ENCODE measurements at regions not wholly inside any gene's neighbourhood (a gene's known extent, or its start where the extent isn't known, plus 50 kb on each side); places are given as distances from the start of the nearest gene placed in this dataset.

DNA sequence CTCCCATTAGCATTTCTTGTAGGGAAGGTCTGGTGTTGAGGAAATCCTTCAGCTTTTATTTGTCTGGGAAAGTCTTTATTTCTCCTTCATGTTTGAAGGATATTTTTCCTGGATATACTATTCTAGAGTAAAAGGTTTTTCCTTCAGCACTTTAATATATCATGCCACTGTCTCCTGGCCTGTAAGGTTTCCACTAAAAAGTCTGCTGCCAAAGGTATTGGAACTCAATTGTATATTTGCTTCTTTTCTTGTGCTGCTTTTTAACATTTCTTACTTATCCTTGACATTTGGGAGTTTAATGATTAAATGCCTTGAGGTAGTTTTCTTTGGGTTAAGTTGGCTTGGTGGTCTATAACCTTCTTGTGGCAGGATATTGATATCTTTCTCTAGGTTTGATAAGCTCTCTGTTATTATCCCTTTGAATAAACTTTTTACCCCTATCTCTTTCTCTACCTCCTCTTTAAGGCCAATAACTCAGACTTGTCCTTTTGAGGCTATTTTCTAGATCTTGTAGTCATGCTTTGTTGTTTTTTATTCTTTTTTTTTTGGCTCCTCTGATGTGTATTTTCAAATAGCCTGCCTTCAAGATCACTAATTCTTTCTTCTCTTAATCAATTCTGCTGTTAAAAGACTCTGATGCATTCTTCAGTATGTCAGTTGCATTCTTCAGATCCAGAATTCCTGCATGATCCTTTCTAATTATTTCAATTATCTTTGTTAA, 225.0 kb upstream of the ZNF217 start:
- TF ChIP-seq, protein P1, sequence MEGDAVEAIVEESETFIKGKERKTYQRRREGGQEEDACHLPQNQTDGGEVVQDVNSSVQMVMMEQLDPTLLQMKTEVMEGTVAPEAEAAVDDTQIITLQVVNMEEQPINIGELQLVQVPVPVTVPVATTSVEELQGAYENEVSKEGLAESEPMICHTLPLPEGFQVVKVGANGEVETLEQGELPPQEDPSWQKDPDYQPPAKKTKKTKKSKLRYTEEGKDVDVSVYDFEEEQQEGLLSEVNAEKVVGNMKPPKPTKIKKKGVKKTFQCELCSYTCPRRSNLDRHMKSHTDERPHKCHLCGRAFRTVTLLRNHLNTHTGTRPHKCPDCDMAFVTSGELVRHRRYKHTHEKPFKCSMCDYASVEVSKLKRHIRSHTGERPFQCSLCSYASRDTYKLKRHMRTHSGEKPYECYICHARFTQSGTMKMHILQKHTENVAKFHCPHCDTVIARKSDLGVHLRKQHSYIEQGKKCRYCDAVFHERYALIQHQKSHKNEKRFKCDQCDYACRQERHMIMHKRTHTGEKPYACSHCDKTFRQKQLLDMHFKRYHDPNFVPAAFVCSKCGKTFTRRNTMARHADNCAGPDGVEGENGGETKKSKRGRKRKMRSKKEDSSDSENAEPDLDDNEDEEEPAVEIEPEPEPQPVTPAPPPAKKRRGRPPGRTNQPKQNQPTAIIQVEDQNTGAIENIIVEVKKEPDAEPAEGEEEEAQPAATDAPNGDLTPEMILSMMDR (IDR thresholded peaks at IDR 0.05; ENCODE audit: low read depth, low read length, missing input control): no peak
- TF ChIP-seq, protein P2, sequence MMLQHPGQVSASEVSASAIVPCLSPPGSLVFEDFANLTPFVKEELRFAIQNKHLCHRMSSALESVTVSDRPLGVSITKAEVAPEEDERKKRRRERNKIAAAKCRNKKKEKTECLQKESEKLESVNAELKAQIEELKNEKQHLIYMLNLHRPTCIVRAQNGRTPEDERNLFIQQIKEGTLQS (IDR thresholded peaks at IDR 0.05): no peak
- no peak for TF ChIP-seq RAD21 (IDR thresholded peaks at IDR 0.05)
- TF ChIP-seq EGR1 (IDR thresholded peaks at IDR 0.05; ENCODE audit: low read depth in 2 of 2): no peak
- TF ChIP-seq, protein P3, sequence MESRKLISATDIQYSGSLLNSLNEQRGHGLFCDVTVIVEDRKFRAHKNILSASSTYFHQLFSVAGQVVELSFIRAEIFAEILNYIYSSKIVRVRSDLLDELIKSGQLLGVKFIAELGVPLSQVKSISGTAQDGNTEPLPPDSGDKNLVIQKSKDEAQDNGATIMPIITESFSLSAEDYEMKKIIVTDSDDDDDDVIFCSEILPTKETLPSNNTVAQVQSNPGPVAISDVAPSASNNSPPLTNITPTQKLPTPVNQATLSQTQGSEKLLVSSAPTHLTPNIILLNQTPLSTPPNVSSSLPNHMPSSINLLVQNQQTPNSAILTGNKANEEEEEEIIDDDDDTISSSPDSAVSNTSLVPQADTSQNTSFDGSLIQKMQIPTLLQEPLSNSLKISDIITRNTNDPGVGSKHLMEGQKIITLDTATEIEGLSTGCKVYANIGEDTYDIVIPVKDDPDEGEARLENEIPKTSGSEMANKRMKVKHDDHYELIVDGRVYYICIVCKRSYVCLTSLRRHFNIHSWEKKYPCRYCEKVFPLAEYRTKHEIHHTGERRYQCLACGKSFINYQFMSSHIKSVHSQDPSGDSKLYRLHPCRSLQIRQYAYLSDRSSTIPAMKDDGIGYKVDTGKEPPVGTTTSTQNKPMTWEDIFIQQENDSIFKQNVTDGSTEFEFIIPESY (IDR thresholded peaks at IDR 0.05): no peak
- no peak for TF ChIP-seq RXRA (IDR thresholded peaks at IDR 0.05)
- no peak for TF ChIP-seq FOXA2 (IDR thresholded peaks at IDR 0.05)
- no peak for TF ChIP-seq TAF1 (conservative IDR thresholded peaks at IDR 0.05)
- no peak for TF ChIP-seq GABPA (IDR thresholded peaks at IDR 0.05 in 1 of 2, conservative IDR thresholded peaks at IDR 0.05 in 1 of 2)
- TF ChIP-seq YY1 (IDR thresholded peaks at IDR 0.05): no peak
- TF ChIP-seq, protein P4, sequence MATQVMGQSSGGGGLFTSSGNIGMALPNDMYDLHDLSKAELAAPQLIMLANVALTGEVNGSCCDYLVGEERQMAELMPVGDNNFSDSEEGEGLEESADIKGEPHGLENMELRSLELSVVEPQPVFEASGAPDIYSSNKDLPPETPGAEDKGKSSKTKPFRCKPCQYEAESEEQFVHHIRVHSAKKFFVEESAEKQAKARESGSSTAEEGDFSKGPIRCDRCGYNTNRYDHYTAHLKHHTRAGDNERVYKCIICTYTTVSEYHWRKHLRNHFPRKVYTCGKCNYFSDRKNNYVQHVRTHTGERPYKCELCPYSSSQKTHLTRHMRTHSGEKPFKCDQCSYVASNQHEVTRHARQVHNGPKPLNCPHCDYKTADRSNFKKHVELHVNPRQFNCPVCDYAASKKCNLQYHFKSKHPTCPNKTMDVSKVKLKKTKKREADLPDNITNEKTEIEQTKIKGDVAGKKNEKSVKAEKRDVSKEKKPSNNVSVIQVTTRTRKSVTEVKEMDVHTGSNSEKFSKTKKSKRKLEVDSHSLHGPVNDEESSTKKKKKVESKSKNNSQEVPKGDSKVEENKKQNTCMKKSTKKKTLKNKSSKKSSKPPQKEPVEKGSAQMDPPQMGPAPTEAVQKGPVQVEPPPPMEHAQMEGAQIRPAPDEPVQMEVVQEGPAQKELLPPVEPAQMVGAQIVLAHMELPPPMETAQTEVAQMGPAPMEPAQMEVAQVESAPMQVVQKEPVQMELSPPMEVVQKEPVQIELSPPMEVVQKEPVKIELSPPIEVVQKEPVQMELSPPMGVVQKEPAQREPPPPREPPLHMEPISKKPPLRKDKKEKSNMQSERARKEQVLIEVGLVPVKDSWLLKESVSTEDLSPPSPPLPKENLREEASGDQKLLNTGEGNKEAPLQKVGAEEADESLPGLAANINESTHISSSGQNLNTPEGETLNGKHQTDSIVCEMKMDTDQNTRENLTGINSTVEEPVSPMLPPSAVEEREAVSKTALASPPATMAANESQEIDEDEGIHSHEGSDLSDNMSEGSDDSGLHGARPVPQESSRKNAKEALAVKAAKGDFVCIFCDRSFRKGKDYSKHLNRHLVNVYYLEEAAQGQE (IDR thresholded peaks at IDR 0.05): no peak
- no peak for TF ChIP-seq JUND (IDR thresholded peaks at IDR 0.05)
- TF ChIP-seq SP1 (IDR thresholded peaks at IDR 0.05): no peak
- TF ChIP-seq, protein P5, sequence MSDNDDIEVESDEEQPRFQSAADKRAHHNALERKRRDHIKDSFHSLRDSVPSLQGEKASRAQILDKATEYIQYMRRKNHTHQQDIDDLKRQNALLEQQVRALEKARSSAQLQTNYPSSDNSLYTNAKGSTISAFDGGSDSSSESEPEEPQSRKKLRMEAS (IDR thresholded peaks at IDR 0.05): no peak

Measured in liver (tissue), 3 donors.